Lower lobe of right lung (tissue), 2 donors: ENCODE measurements at regions not wholly inside any gene's neighbourhood (a gene's known extent, or its start where the extent isn't known, plus 50 kb on each side); places are given as distances from the start of the nearest gene placed in this dataset.

Experiments used
- ATAC-seq, 2 donors: fragments of 200-7000 bp; cut with Tn5 transposase; one replicate each; pipeline ENCODE4 v1.9.1; 2020 to 2022; ENCODE audit warnings: mild to moderate bottlenecking in 2 of 2, moderate library complexity in 2 of 2
- DNase-seq: peaks from one replicate; pipeline ENCODE4 v3.0.0-alpha.2; 2020
- H3K27ac ChIP-seq: fragments of 200-600 bp; one replicate; pipeline ENCODE4 v1.8.0; 2022
- H3K27me3 ChIP-seq: fragments of 200-600 bp; one replicate; pipeline ENCODE4 v1.8.0; 2022; ENCODE audit warnings: low read depth
- H3K36me3 ChIP-seq: fragments of 200-600 bp; one replicate; pipeline ENCODE4 v1.8.0; 2022; ENCODE audit warnings: mild to moderate bottlenecking
- H3K4me1 ChIP-seq: fragments of 200-600 bp; one replicate; pipeline ENCODE4 v1.8.0; 2022
- H3K4me3 ChIP-seq: fragments of 200-600 bp; one replicate; pipeline ENCODE4 v1.8.0; 2022; ENCODE audit warnings: mild to moderate bottlenecking
- H3K9me3 ChIP-seq: fragments of 200-600 bp; one replicate; pipeline ENCODE4 v1.8.0; 2022
- CTCF ChIP-seq: fragments of 200-600 bp; IDR thresholded peaks from one replicate; pipeline ENCODE4 v1.8.0; 2022; ENCODE audit warnings: antibody characterized with exemption, mild to moderate bottlenecking
- intact Hi-C: fragments of 100-400 bp; cut with DNase I; formaldehyde crosslinking; loops from one replicate; pipeline ENCODE4 v1.11.0; 2022
- donor health status: DM: no; HTN: yes; CAD: no; lungs with severe emphysema.

GRCh38 chr2:173666171-173666888, 298.8 kb downstream of the SP3 start:
- peaks cover 17% of the 10 kb centered on the region for H3K27me3 ChIP-seq
- H3K9me3 ChIP-seq, result no peaks in the 10 kb centered on the region
- no peak overlapping the region for H3K4me3 ChIP-seq
- intact Hi-C loops, result no loop called here
- ATAC-seq (peak in 1 of 2 donors; percentile 42), DNase-seq (no peak)
- no peaks in the 10 kb centered on the region for H3K4me1 ChIP-seq
- TF ChIP-seq CTCF, result no peak
- no peak overlapping the region for H3K27ac ChIP-seq
- no peaks in the 10 kb centered on the region for H3K36me3 ChIP-seq

DNA sequence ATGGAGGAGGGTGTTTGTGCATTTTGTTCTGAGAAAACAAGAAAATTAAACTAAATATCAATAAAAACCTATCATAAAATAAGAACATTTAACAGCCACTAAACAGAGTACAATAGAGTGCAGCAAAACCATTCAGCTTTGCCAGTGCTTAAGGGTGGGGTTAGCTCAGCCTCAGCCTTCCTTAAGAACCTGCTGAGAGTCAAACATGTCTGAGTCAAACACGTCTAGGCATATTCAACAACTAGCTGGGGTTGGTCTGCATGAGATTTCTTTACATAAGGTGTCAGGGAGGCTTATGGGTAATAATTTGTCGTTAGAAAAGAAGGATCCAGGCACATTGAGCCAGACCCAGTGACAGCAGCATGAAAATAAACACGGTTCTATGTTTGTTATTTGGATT, 298.2 kb downstream of the SP3 start:
- TF ChIP-seq CTCF, result no peak
- H3K36me3 ChIP-seq, result no peaks in the 10 kb centered on the region
- no peak for DNase-seq
- no peak for ATAC-seq
- H3K9me3 ChIP-seq, result no peaks in the 10 kb centered on the region
- intact Hi-C loops, result no loop called here
- peaks cover 17% of the 10 kb centered on the region for H3K27me3 ChIP-seq
- H3K4me1 ChIP-seq, result no peaks in the 10 kb centered on the region
- H3K27ac ChIP-seq, result no peak overlapping the region
- H3K4me3 ChIP-seq, result no peak overlapping the region

DNA sequence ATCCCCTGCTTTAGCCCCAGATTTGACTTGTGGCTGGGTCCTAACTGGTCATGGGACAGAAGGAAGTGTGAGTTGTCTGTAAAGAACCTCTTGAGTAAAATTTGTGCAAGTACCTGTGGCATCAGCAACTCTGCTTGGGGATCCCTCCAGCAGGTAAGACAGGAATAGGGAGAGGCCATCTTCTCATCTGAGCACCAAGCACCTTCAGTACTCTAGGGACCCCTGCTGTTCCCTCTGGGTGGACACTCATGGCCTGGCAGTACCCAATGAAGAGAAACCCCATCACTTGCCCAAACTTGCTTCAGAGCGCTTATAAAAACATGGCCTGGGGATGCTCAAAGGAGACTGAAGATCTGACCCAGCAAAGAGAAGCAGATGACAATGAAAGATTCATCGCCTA, 297.8 kb downstream of the SP3 start:
- DNase-seq, result no peak
- Histone ChIP-seq H3K4me1 (no peaks in the 10 kb centered on the region), H3K36me3 (no peaks in the 10 kb centered on the region), H3K27ac (no peak overlapping the region), H3K27me3 (peaks cover 17% of the 10 kb centered on the region), H3K9me3 (no peaks in the 10 kb centered on the region), H3K4me3 (no peak overlapping the region)
- intact Hi-C loops, result no loop called here
- ATAC-seq, result no peak
- no peak for TF ChIP-seq CTCF

DNA sequence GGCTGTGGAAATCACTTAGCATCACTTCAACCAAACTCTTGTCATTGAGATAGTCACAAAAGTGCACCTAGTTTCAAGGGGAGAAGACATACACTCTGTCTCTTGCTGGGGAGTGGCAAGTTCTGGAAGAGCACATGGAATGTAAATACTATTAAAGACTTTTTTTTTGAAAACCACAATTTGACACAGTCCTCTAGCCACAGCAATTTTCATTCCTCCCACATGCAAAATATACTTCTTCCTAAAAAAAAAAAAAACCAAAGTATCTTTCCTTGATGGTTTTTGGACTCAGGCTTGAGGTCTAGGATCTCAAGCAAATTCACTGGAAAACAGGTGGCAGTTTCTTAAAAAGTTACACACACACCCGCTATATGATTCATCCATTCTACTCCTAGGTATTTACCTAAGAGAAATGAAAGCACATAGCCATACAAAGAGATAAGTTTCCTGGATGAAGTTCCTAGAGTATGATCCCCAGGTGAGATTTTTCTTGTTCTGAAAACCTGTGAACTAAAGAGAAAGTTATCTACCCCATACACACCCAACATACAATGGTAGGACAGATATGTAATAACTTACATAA, 295.8 kb downstream of the SP3 start:
- Histone ChIP-seq H3K27ac (no peak overlapping the region), H3K27me3 (peaks cover 17% of the 10 kb centered on the region), H3K36me3 (no peaks in the 10 kb centered on the region), H3K4me3 (no peak overlapping the region), H3K4me1 (no peaks in the 10 kb centered on the region), H3K9me3 (no peaks in the 10 kb centered on the region)
- no peak for ATAC-seq
- intact Hi-C loops, result no loop called here
- no peak for DNase-seq
- no peak for TF ChIP-seq CTCF

DNA sequence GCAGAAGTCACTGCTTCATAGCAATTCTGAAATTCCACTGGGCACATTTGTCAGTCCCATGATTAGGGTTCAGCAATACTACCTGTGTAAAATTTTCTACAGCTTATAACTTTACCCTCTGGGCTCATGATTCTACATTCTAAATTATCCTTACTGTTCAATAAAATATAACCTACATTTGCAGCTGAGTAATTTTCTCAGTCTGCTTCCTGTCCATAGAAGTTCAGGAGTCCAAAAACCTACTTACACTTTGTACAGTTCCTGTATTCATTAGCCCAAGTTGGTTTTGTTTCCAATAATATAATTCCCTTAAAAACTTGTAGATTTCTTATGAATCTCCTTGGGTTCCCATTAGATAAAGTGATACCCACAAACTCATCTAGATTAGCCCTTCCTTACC, 295.3 kb downstream of the SP3 start:
- Histone ChIP-seq H3K27me3 (peaks cover 13% of the 10 kb centered on the region), H3K27ac (no peak overlapping the region), H3K4me3 (no peak overlapping the region), H3K9me3 (no peaks in the 10 kb centered on the region), H3K4me1 (no peaks in the 10 kb centered on the region), H3K36me3 (no peaks in the 10 kb centered on the region)
- DNase-seq (no peak), ATAC-seq (no peak)
- intact Hi-C loops, result no loop called here
- no peak for TF ChIP-seq CTCF
